OCI-M2 (cell line): ENCODE measurements at regions not wholly inside any gene's neighbourhood (a gene's known extent, or its start where the extent isn't known, plus 50 kb on each side); places are given as distances from the start of the nearest gene placed in this dataset.
"Not testable (repeated sequence)": the region's sequence is repeated elsewhere in the genome, so short reads cannot be mapped to it uniquely, and the experiment has no call there.

Experiments used
- DNase-seq: peaks from one replicate; lab custom pipeline; 2025; ENCODE audit not compliant: unreplicated experiment; lab: John Stamatoyannopoulos, UW

GRCh38 chr10:9229702-9230244, 1175.3 kb downstream of the GATA3 start:
- no peak for DNase-seq

- no peak for DNase-seq
These were observed 1176.1 kb downstream of the GATA3 start for GRCh38 chr10:9230625-9231024.

GRCh38 chr10:9234191-9234590, 1179.7 kb downstream of the GATA3 start:
- no peak for DNase-seq

GRCh38 chr10:9238041-9238440, 1183.6 kb downstream of the GATA3 start:
- DNase-seq: no peak

GRCh38 chr10:9239298-9239697, 1184.8 kb downstream of the GATA3 start:
- DNase-seq: no peak

GRCh38 chr10:9243941-9244411, 1189.5 kb downstream of the GATA3 start:
- DNase-seq: no peak

- DNase-seq: no peak
These were observed 1190.4 kb downstream of the GATA3 start for GRCh38 chr10:9244864-9245263.

GRCh38 chr10:9253121-9253520, 1198.6 kb downstream of the GATA3 start:
- DNase-seq: no peak

- DNase-seq: no peak
These were observed 1199.9 kb downstream of the GATA3 start for GRCh38 chr10:9254353-9254752.

- no peak for DNase-seq
These were observed 1206.2 kb downstream of the GATA3 start for GRCh38 chr10:9260690-9261089.

- no peak for DNase-seq
These were observed 1208.3 kb downstream of the GATA3 start for GRCh38 chr10:9262770-9263169.

GRCh38 chr10:9268176-9268575, 1213.7 kb downstream of the GATA3 start:
- no peak for DNase-seq

- DNase-seq: not testable (repeated sequence)
These were observed 1218.8 kb downstream of the GATA3 start for GRCh38 chr10:9273126-9273833.

- no peak for DNase-seq
These were observed 1219.8 kb downstream of the GATA3 start for GRCh38 chr10:9274206-9274755.

GRCh38 chr10:9275861-9276260, 1221.4 kb downstream of the GATA3 start:
- no peak for DNase-seq

GRCh38 chr10:9285690-9286089, 1231.2 kb downstream of the GATA3 start:
- no peak for DNase-seq

GRCh38 chr10:9289811-9290210, 1235.3 kb downstream of the GATA3 start:
- DNase-seq: no peak

- DNase-seq: no peak
These were observed 1236.6 kb downstream of the GATA3 start for GRCh38 chr10:9291081-9291480.

GRCh38 chr10:9294132-9294663, 1239.7 kb downstream of the GATA3 start:
- no peak for DNase-seq

GRCh38 chr10:9294865-9295264, 1240.4 kb downstream of the GATA3 start:
- no peak for DNase-seq

GRCh38 chr10:9296190-9296589, 1241.7 kb downstream of the GATA3 start:
- no peak for DNase-seq

- no peak for DNase-seq
These were observed 1243.1 kb downstream of the GATA3 start for GRCh38 chr10:9297580-9297979.
